DOHH2 (cell line): ENCODE measurements at regions not wholly inside any gene's neighbourhood (a gene's known extent, or its start where the extent isn't known, plus 50 kb on each side); places are given as distances from the start of the nearest gene placed in this dataset.
"Not testable (repeated sequence)": the region's sequence is repeated elsewhere in the genome, so short reads cannot be mapped to it uniquely, and the experiment has no call there.

Experiments used
- H3F3A ChIP-seq: fragments of 200-600 bp; sonication (generic), shearing (Covaris generic); 2 replicates; pipeline ENCODE4 v1.6.0; 2016; ENCODE audit warnings: antibody characterized with exemption, mild to moderate bottlenecking; ENCODE audit not compliant: control insufficient read depth, insufficient read depth
- H3K27ac ChIP-seq: fragments of 200-600 bp; sonication (generic); 2 replicates; pipeline ENCODE4 v1.5.1; 2014; ENCODE audit warnings: low read depth, mild to moderate bottlenecking, low read length, moderate library complexity
- H3K27me3 ChIP-seq: fragments of 200-600 bp; sonication (generic); 2 replicates; pipeline ENCODE4 v1.6.1; 2014; ENCODE audit warnings: mild to moderate bottlenecking, low read length, mixed read lengths; ENCODE audit not compliant: control insufficient read depth
- H3K36me3 ChIP-seq: fragments of 200-600 bp; sonication (generic); 2 replicates; pipeline ENCODE4 v1.6.1; 2014; ENCODE audit warnings: mild to moderate bottlenecking, low read length, moderate library complexity, mixed read lengths; ENCODE audit not compliant: control insufficient read depth
- H3K4me1 ChIP-seq: fragments of 200-600 bp; sonication (generic); 2 replicates; pipeline ENCODE4 v1.6.1; 2014; ENCODE audit warnings: mild to moderate bottlenecking, low read length, mixed read lengths; ENCODE audit not compliant: control insufficient read depth
- H3K4me2 ChIP-seq: fragments of 200-600 bp; sonication (generic); 2 replicates; pipeline ENCODE4 v1.6.0; 2014; ENCODE audit warnings: mild to moderate bottlenecking, low read length, moderate library complexity
- H3K4me3 ChIP-seq: fragments of 200-600 bp; sonication (generic); 2 replicates; pipeline ENCODE4 v1.5.1; 2014; ENCODE audit warnings: mild to moderate bottlenecking, low read length, mixed read lengths
- H3K79me2 ChIP-seq: fragments of 200-600 bp; sonication (generic); 2 replicates; pipeline ENCODE4 v1.6.1; 2014; ENCODE audit warnings: mild to moderate bottlenecking, low read length, mixed read lengths; ENCODE audit not compliant: control insufficient read depth
- H3K9me2 ChIP-seq: fragments of 200-600 bp; sonication (generic); replicated peaks from 2 replicates; pipeline ENCODE4 v1.6.1; 2014; ENCODE audit warnings: mild to moderate bottlenecking, low read length, mixed read lengths; ENCODE audit not compliant: control insufficient read depth
- H3K9me3 ChIP-seq: fragments of 200-600 bp; sonication (generic); 2 replicates; pipeline ENCODE4 v1.6.1; 2014; ENCODE audit warnings: antibody characterized with exemption, low read length, mixed read lengths; ENCODE audit not compliant: control insufficient read depth, insufficient read depth
- H4K20me1 ChIP-seq: fragments of 200-600 bp; sonication (generic); 2 replicates; pipeline ENCODE4 v1.6.0; 2014; ENCODE audit warnings: low read depth, mild to moderate bottlenecking, antibody characterized with exemption, low read length, moderate library complexity; ENCODE audit not compliant: control insufficient read depth, insufficient read depth
- EZH2phosphoT487 ChIP-seq: fragments of 200-600 bp; sonication (generic); IDR thresholded peaks from 2 replicates; pipeline ENCODE4 v1.6.1; 2017; ENCODE audit warnings: borderline replicate concordance, mild to moderate bottlenecking, antibody characterized with exemption, low read length, moderate library complexity, mixed read lengths
- TF ChIP-seq, protein P1 (sequence below): fragments of 200-600 bp; sonication (generic); IDR thresholded peaks from one replicate; pipeline ENCODE4 v1.5.1; 2014; ENCODE audit warnings: antibody characterized with exemption, mild to moderate bottlenecking, low read depth, low read length; ENCODE audit not compliant: poor library complexity, severe bottlenecking

DNA sequence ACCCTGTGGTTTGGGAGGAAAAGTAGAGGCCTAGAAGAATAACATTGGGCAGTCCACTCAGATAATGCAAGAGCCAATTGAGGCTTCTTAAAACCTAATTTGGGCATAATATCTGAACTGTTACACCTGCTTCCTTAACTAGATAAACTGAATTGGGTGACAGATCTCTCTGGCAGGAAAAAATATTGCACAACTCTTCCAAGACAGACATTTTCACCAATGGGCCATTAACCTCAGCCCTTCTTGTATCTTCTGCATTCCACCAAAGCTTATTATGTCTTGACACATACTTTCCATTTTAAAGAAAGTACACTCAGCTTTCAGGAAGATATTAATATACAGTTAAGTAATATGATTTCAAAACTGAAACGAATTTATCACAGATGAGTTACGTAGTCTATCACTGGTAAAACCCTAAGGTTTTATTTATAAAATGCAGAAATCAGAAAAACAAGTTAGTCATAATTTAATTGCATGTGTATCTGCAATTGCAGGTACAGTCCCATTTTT lies 79.9 kb upstream of the MON1B start:
- H3K9me3 ChIP-seq, result no peaks in the 10 kb centered on the region
- no peaks in the 10 kb centered on the region for H3K36me3 ChIP-seq
- H4K20me1 ChIP-seq, result no peaks in the 10 kb centered on the region
- no peak overlapping the region for H3K4me2 ChIP-seq
- no peak overlapping the region for H3K27ac ChIP-seq
- no peaks in the 10 kb centered on the region for H3K9me2 ChIP-seq
- H3K27me3 ChIP-seq, result no peaks in the 10 kb centered on the region
- no peaks in the 10 kb centered on the region for H3K79me2 ChIP-seq
- no peak for TF ChIP-seq EZH2phosphoT487
- TF ChIP-seq, protein P1, sequence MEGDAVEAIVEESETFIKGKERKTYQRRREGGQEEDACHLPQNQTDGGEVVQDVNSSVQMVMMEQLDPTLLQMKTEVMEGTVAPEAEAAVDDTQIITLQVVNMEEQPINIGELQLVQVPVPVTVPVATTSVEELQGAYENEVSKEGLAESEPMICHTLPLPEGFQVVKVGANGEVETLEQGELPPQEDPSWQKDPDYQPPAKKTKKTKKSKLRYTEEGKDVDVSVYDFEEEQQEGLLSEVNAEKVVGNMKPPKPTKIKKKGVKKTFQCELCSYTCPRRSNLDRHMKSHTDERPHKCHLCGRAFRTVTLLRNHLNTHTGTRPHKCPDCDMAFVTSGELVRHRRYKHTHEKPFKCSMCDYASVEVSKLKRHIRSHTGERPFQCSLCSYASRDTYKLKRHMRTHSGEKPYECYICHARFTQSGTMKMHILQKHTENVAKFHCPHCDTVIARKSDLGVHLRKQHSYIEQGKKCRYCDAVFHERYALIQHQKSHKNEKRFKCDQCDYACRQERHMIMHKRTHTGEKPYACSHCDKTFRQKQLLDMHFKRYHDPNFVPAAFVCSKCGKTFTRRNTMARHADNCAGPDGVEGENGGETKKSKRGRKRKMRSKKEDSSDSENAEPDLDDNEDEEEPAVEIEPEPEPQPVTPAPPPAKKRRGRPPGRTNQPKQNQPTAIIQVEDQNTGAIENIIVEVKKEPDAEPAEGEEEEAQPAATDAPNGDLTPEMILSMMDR, result no peak
- 0 out of 2 replicates have a peak, but pooled peaks cover 3% of the 10 kb centered on the region for H3K4me1 ChIP-seq
- no peaks in the 10 kb centered on the region for H3F3A ChIP-seq
- H3K4me3 ChIP-seq, result no peak overlapping the region

DNA sequence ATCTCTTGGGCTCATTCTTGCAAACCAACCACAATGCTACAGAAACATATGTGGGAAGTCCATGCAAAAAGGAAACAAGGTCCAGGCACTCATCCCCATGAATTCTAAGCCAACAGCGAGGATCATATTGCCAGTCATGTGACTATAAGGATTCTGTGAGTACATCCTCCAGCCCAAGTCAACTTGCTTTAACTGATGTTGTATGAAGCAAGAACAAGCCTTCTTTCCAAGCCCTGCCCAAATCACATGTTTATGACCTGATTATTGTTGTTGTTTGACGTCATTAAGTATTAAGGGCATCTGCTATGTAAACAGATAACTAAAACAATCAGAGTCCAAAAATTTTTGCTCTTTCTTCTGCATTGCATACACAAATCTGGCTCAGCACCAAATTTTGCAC lies 78.2 kb upstream of the MON1B start:
- Histone ChIP-seq H3K9me3 (no peaks in the 10 kb centered on the region), H4K20me1 (no peaks in the 10 kb centered on the region), H3K4me1 (peaks cover 10% of the 10 kb centered on the region), H3K9me2 (no peaks in the 10 kb centered on the region), H3K27ac (no peak overlapping the region), H3K4me3 (no peak overlapping the region), H3F3A (no peaks in the 10 kb centered on the region), H3K27me3 (no peaks in the 10 kb centered on the region), H3K4me2 (no peak overlapping the region), H3K36me3 (no peaks in the 10 kb centered on the region), H3K79me2 (no peaks in the 10 kb centered on the region)
- no peak for TF ChIP-seq EZH2phosphoT487

DNA sequence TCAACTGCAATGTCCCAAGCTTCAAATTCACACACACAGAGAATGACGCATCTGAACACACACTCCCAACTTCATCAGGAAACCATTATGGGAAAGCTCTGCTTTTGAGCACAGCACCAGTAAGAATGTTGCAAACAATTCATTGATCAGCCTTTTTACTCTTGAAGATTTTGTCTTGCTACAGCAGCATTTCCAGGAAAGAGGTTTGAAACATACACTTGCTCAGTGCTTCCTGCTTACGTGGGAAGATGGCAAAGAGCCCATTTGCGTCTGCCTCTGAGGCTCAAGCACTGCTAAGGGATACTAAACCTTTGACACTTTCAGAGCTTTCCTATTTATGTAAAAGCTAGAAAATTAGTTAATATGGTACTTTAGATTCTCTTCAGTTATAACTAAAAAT lies 77.2 kb upstream of the MON1B start:
- Histone ChIP-seq H3K27ac (no peak overlapping the region), H3K4me3 (no peak overlapping the region), H3K9me3 (no peaks in the 10 kb centered on the region), H3K4me1 (peaks cover 10% of the 10 kb centered on the region), H3K79me2 (no peaks in the 10 kb centered on the region), H4K20me1 (no peaks in the 10 kb centered on the region), H3K9me2 (no peaks in the 10 kb centered on the region), H3F3A (no peaks in the 10 kb centered on the region), H3K4me2 (no peak overlapping the region), H3K36me3 (no peaks in the 10 kb centered on the region), H3K27me3 (no peaks in the 10 kb centered on the region)
- TF ChIP-seq, protein P1, result no peak
- no peak for TF ChIP-seq EZH2phosphoT487

DNA sequence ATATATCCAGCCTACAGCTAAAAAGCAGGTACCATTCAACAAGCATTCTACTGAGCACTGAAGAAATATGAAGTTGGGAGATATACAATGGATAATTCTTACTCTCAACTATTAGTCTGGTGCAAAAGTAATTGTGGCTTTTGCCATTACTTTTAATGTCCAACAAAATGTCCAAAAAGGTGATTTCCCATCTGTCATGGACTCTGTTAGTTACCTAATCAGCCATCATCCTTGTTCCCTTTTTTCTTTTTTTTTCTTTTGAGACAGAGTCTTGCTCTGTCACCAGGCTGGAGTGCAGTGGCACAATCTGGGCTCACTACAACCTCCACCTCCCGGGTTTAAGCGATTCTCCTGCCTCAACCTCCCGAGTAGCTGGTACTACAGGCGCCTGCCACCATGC lies 76.6 kb upstream of the MON1B start:
- not testable (repeated sequence) for H3K4me1 ChIP-seq, H3K27me3 ChIP-seq, H3K36me3 ChIP-seq, H3K9me3 ChIP-seq, H3K9me2 ChIP-seq, H3K4me2 ChIP-seq, H3K79me2 ChIP-seq, H3F3A ChIP-seq, H3K27ac ChIP-seq, H3K4me3 ChIP-seq, H4K20me1 ChIP-seq
